HFF-Myc (cell line): ENCODE measurements at regions not wholly inside any gene's neighbourhood (a gene's known extent, or its start where the extent isn't known, plus 50 kb on each side); places are given as distances from the start of the nearest gene placed in this dataset.

Experiments
- DNase-seq: peaks from one replicate; pipeline ENCODE4 v3.0.0-alpha.2; 2011; ENCODE audit warnings: low read depth; ENCODE audit errors: extremely low read depth
- H3K4me3 ChIP-seq: replicated peaks from 2 replicates; pipeline ENCODE4 v1.5.1; 2011; ENCODE audit warnings: low read depth, mild to moderate bottlenecking, control low read depth, low read length
- TF ChIP-seq, protein P1 (sequence below): IDR thresholded peaks from 2 replicates; pipeline ENCODE4 v1.5.1; 2012; ENCODE audit warnings: mild to moderate bottlenecking, low read depth, low read length, control low read depth; ENCODE audit errors: missing control alignments

DNA sequence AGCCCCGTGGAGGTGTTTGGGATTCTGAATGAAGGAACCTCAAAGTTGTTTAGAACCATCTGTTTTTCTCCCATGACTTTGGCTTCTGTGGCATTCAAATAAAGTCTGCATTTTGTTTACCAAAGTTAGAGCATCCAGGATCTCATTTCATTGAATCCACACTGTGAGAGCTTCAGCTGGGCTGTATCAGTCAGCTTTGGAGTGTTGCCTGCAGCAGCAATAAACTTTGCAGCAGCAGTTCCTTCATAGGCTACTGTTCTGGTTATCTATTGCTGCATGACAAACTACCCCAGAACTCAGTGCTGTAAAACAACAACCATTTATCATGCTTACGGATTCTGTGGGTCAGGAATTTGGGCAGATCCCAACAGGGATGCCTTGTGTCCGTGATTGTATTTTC lies 1575.2 kb upstream of the LRRTM3 start:
- H3K4me3 ChIP-seq, result no peak overlapping the region
- TF ChIP-seq, protein P1, sequence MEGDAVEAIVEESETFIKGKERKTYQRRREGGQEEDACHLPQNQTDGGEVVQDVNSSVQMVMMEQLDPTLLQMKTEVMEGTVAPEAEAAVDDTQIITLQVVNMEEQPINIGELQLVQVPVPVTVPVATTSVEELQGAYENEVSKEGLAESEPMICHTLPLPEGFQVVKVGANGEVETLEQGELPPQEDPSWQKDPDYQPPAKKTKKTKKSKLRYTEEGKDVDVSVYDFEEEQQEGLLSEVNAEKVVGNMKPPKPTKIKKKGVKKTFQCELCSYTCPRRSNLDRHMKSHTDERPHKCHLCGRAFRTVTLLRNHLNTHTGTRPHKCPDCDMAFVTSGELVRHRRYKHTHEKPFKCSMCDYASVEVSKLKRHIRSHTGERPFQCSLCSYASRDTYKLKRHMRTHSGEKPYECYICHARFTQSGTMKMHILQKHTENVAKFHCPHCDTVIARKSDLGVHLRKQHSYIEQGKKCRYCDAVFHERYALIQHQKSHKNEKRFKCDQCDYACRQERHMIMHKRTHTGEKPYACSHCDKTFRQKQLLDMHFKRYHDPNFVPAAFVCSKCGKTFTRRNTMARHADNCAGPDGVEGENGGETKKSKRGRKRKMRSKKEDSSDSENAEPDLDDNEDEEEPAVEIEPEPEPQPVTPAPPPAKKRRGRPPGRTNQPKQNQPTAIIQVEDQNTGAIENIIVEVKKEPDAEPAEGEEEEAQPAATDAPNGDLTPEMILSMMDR, result no peak
- no peak for DNase-seq

DNA sequence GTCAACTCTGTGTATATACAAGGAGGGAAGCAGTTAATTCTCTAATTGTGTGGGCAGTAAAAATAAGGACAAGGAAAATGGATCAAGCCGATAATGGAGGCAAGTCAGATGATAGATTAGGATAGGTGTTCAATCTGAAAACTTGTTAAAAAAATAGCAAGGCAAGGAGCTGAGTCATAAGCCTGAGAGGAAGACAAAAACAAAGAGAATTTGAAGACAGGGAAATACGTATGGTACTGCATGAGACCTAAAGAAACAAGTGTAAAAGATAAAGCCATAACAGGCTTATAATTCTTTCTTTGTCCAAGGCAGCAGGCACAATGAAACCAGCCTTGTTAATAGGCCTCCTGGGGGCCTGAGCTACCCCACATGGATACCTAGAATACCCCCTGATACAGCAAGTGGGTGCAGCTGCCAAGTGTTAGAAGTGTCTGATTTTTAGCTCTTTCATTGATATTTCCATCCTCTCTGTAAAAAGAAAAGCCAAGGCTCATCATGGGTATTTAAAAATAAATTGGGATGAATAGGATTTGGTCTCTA lies 1570.6 kb upstream of the LRRTM3 start:
- TF ChIP-seq, protein P1, result no peak
- DNase-seq, result no peak
- no peak overlapping the region for H3K4me3 ChIP-seq

DNA sequence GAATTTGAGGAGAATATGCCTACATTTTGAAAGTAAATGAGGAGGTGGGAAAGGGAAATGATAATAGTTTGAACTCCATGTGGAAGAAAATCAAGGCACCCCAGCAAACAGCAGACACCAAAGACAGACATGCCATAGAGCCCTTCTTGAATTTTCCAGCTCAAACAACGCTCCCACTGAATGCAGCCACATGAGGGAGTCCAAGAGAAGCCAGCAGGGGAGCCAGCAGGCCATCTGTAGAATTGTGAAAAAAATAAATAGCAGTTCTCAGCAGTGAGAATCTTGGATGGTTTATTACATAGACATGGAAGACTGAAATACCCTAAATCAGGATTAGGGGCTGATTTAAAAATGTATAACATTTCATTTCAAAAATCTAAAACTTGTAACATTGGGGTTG lies 1567.3 kb upstream of the LRRTM3 start:
- DNase-seq, result no peak
- no peak overlapping the region for H3K4me3 ChIP-seq
- TF ChIP-seq, protein P1, result no peak

- TF ChIP-seq, protein P1, result no peak
- no peak for DNase-seq
- no peak overlapping the region for H3K4me3 ChIP-seq
Measured at GRCh38 chr10:65360497-65360896, 1565.3 kb upstream of the LRRTM3 start.

GRCh38 chr10:65365878-65366277 lies 1560.0 kb upstream of the LRRTM3 start:
- no peak overlapping the region for H3K4me3 ChIP-seq
- TF ChIP-seq, protein P1, result no peak

GRCh38 chr10:65367706-65368105 lies 1558.1 kb upstream of the LRRTM3 start:
- TF ChIP-seq, protein P1, result no peak
- H3K4me3 ChIP-seq, result no peak overlapping the region
- no peak for DNase-seq

More at GRCh38 chr10:65365878-65366277, 1560.0 kb upstream of the LRRTM3 start:
- DNase-seq, result no peak

GRCh38 chr10:65375528-65375927 lies 1550.3 kb upstream of the LRRTM3 start:
- DNase-seq, result no peak
- TF ChIP-seq, protein P1, result no peak
- H3K4me3 ChIP-seq, result no peak overlapping the region
